HPDE6-E6E7 (cell line): ENCODE measurements at regions not wholly inside any gene's neighbourhood (a gene's known extent, or its start where the extent isn't known, plus 50 kb on each side); places are given as distances from the start of the nearest gene placed in this dataset.
"Not testable (repeated sequence)": the region's sequence is repeated elsewhere in the genome, so short reads cannot be mapped to it uniquely, and the experiment has no call there.

ENCODE experiments used
- DNase-seq: peaks from one replicate; pipeline ENCODE4 v3.0.0; 2011; ENCODE audit warnings: missing footprints; ENCODE audit errors: extremely low spot score

DNA sequence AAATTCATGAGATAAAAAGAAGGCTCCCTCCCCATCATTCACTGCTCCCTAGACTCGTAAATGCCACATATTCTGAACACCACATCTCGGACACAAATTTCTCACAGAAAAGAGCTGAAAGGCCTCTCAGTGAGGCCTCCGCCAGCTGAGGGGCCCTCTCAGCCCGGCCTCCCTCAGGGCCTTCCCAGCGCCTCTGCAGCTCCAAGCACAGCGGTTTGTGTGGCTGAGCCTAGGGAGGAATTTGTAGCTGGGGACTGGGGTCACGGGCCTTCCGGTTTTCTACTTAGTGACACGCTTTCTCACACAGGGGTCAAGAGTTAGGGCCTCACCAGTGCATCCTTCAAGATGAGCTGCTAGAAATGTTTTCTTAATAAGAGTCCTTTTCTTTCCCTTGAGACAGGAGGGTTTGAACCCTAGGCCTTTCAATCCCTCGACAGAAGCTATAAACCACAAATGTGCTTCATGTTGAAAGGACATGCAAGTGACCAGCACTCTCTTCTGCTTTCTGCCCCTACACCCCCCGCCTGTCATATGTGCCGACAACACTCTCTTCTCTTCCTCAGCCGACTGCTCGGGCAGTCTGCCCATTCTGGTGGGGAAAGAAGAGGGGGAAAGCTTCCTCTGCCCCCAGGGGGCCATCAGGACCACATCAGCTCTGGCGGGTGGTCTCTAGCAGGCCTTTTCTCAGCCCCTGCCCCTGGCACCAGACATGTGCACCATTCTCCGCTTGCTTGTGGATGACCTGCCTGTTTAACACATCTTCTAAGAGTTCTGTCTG, 104.9 kb downstream of the CHIC2 start:
- no peak for DNase-seq

GRCh38 chr4:53956454-53956853, 108.0 kb downstream of the CHIC2 start:
- no peak for DNase-seq

GRCh38 chr4:53956053-53956452, 108.4 kb downstream of the CHIC2 start:
- DNase-seq = no peak

GRCh38 chr4:53951414-53951813, 113.0 kb downstream of the CHIC2 start:
- no peak for DNase-seq

DNA sequence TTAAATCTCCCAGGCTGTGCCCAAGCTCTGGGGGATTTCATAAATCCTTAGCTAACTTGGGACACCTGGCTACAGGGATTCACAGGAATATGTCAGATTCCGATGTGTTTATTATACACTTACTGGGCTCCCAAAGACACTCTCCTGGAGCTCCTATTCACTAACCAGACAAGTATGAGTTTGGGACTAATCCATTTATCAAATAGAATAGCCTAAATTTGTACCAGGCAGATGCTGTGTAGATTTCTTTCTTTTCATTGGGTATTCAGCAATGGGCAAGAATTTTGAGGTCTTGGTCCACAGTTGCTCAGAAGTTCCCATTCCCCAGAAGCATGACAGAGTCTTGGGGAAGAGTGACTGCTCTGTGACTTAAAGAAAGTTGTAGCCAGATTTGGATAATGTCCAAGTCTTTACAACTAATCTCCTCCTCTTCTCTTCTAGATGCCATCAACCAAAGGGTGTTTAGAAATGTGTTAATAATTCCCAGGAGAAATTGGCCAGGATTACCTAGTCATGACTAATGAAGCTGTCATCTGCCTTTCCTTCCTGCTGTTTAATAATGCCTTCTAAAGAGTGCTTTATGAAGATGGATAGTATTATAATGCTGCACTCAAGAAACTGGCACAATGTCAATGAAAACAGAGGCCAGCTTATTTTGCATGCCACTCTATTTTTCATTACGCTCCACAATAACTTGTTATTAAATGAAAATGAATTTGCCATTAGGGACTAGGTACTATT, 120.9 kb downstream of the CHIC2 start:
- DNase-seq = peak; percentile 72

DNA sequence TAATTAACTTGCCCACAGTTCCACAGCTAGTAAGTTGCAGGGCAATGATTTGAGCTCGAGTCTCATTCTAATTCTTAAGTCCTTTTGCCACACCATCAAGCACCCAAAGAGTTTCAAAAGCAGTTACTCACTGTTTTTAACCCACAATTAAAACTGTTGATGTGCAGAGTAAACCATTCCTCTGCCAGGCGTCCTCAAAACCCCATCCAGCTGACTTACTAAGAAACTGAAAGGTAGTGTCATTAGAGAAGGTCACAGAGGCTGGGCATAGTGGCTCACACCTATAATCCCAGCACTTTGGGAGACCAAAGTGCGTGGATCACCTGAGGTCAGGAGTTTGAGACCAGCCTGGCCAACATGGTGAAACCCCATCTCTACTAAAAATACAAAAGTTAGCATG, 121.7 kb downstream of the CHIC2 start:
- no peak for DNase-seq

- DNase-seq = no peak
Measured at GRCh38 chr4:53941331-53941730, 123.1 kb downstream of the CHIC2 start.

GRCh38 chr4:53939892-53940291, 124.5 kb downstream of the CHIC2 start:
- DNase-seq = not testable (repeated sequence)

DNA sequence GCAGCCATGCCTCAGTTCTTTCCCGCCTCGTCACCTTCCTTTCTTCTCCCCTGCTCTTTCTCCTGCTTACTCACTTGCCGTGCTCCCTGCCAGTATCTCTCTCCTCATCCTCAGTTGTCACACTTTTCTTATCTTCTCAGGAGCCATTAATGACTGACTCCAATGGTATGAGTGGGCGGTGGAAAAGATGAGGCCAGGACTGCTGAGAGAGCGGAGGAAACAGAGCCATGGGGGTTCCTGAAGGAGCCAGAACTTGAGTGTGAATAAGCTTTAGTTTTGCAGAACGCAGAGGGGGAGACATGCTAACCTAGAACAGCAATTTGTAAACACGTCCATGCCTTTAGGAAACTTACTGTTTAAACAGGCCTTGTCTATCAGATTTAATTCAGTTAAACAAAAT, 126.5 kb downstream of the CHIC2 start:
- DNase-seq = no peak

DNA sequence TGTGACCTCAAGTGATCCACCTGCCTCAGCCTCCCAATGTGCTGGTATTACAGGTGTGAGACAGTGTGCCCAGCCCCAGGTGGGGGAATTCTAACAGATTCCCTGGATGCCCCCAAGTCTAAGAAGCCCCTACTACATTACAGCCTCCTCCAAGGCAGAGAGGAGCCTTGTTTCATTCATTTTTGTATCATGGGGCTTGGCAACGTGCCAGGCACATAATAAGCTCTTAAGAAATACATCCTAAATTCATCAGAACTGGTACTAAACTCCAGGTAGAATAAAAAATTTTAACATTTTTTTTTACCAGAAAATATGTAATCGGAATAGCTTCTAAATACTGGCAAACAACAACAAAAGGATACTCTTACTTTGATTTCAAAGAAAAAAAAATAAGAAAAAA, 127.1 kb downstream of the CHIC2 start:
- no peak for DNase-seq

DNA sequence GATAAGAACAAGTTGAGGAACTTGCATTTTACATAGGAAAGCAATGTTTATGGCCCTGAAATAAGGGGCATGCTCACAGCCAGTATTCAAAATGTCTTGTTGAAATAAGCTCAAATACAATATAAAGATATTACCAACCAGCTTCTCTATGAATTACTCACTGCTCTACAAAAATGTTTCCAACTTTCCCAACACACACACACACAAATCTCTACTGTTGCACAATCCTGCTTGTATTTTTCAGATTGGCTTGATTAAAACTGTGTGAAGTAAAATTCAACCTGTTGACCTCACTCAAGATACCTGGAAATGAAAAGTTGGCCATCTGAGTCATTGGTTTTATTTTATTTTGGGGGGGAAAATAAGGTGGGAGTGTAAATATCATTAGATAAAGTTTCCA, 128.6 kb downstream of the CHIC2 start:
- DNase-seq = no peak

GRCh38 chr4:53932796-53933610, 131.4 kb downstream of the CHIC2 start:
- no peak for DNase-seq

GRCh38 chr4:53931461-53931961, 132.9 kb downstream of the CHIC2 start:
- DNase-seq = no peak

- DNase-seq = peak; percentile 73
Measured at GRCh38 chr4:53929955-53930798, 134.2 kb downstream of the CHIC2 start.

DNA sequence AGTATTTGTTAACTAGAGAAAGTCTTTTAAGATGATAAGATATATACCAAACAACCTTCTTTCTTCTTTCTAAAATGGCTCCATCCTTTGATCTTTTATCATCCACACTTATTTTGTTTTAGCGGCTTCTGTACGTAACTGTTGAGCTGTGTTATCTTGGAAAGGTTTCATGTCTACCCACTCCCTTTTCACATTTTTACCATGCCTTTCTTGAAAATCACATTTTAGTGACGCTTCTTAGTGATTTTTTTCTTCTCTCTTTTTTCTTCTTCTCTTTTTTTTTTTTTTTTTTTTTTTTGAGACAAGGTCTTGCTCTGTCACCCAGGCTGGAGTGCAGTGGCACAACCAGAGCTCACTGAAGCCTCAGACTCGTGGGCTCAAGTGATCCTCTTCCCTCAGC, 135.1 kb downstream of the CHIC2 start:
- DNase-seq = no peak

- DNase-seq = no peak
Measured at GRCh38 chr4:53928825-53929224, 135.6 kb downstream of the CHIC2 start.

DNA sequence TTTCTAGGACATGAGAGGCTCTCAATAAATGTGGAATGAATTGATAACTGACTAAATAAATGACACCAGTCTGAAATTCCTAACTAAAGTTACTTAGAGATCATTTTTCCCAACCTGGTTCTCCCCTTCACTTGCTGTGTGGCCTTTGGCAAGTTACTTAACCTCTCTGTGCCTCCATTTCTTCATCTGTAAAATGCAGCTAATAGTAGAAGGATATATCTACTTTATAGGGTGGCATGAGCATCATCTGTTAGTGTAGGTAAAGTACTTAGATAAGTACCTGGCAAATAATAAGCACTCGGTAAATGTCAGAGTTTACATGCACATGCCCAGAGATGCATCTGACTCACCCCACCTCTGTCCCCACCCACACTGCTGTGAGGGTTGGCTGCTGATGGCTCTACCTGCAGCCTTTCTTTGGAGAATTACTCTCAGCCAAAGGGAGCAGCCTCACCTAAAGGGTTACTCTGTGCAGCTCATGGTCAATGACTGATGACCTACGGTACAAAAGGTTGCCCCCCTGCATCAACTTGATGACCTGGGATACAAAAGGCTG, 139.3 kb downstream of the CHIC2 start:
- peak; percentile 60 for DNase-seq

GRCh38 chr4:53924333-53925049, 139.9 kb downstream of the CHIC2 start:
- DNase-seq = no peak

- peak; percentile 54 for DNase-seq
Measured at GRCh38 chr4:53923921-53924320, 140.5 kb downstream of the CHIC2 start.

DNA sequence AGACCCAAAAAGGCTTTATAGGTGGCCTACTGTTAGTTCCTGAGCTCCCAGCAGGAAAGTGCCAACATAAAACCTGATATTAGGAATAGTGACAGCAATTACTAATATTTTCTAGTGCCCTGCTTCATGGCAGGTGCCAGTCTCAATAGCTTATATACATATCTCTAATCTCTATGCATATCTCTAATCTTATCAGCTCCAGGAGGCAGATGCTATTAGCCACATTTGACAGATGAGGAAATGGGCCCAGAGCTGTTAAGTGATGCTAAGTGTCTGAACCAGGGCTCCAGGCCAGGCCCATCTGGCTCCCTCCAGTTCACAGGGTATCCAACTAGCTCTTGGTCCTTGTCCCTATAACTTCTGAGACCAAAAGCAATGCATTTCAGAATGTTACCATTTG, 142.5 kb downstream of the CHIC2 start:
- DNase-seq = no peak
